Keratinocyte (primary cell): ENCODE measurements at regions not wholly inside any gene's neighbourhood (a gene's known extent, or its start where the extent isn't known, plus 50 kb on each side); places are given as distances from the start of the nearest gene placed in this dataset.

Experiments
- DNase-seq: peaks from one replicate; pipeline ENCODE4 v3.0.0-alpha.2; 2011; ENCODE audit warnings: low read depth, missing footprints, low spot score
- FAIRE-seq: peaks from 2 replicates; lab custom pipeline; 2011; peaks lifted over from hg19 to GRCh38; lab: Jason Lieb, UNC
- H2AFZ ChIP-seq: 2 replicates; pipeline ENCODE4 v1.6.0; 2012; ENCODE audit warnings: low read length, control low read depth, inconsistent platforms; ENCODE audit not compliant: control insufficient read depth
- H3K27ac ChIP-seq: 2 replicates; pipeline ENCODE4 v1.5.1; 2011; ENCODE audit warnings: low read length; ENCODE audit not compliant: control insufficient read depth, insufficient read depth
- H3K27me3 ChIP-seq: 3 replicates; pipeline ENCODE4 v1.6.0; 2011; ENCODE audit warnings: low read length; ENCODE audit not compliant: control insufficient read depth, insufficient read depth; ENCODE audit errors: extremely low read depth
- H3K36me3 ChIP-seq, 2 experiments: 2 replicates in 1 of 2; 3 replicates in 1 of 2; pipeline ENCODE4 v1.5.1; 2011; ENCODE audit warnings: low read length in 2 of 2, mild to moderate bottlenecking in 1 of 2; ENCODE audit not compliant: control insufficient read depth in 2 of 2, insufficient read depth in 2 of 2; ENCODE audit errors: extremely low read depth in 1 of 2
- H3K4me1 ChIP-seq: 3 replicates; pipeline ENCODE4 v1.5.1; 2011; ENCODE audit warnings: low read length; ENCODE audit not compliant: control insufficient read depth, insufficient read depth; ENCODE audit errors: extremely low read depth
- H3K4me2 ChIP-seq: 3 replicates; pipeline ENCODE4 v1.6.0; 2011; ENCODE audit warnings: low read depth, low read length; ENCODE audit not compliant: control insufficient read depth, insufficient read depth; ENCODE audit errors: extremely low read depth
- H3K4me3 ChIP-seq, 3 experiments: fragments of 200-600 bp in 1 of 3; sonication (generic) in 1 of 3; 2 replicates in 2 of 3; 3 replicates in 1 of 3; pipeline ENCODE4 v1.5.1; 2011 to 2016; ENCODE audit warnings: low read length in 3 of 3, mild to moderate bottlenecking in 3 of 3, control low read depth in 2 of 3, inconsistent platforms in 1 of 3, low read depth in 1 of 3, mixed read lengths in 1 of 3, mixed run types in 1 of 3, moderate library complexity in 1 of 3; ENCODE audit not compliant: control insufficient read depth in 2 of 3, insufficient read depth in 2 of 3; ENCODE audit errors: extremely low read depth in 1 of 3
- H3K79me2 ChIP-seq: 2 replicates; pipeline ENCODE4 v1.6.0; 2012; ENCODE audit warnings: low read length; ENCODE audit not compliant: control insufficient read depth, insufficient read depth
- H3K9ac ChIP-seq: 3 replicates; pipeline ENCODE4 v1.6.0; 2011; ENCODE audit warnings: low read length; ENCODE audit not compliant: control insufficient read depth, insufficient read depth; ENCODE audit errors: extremely low read depth
- H3K9me1 ChIP-seq: 3 replicates; pipeline ENCODE4 v1.6.0; 2011; ENCODE audit warnings: low read length; ENCODE audit not compliant: control insufficient read depth, insufficient read depth; ENCODE audit errors: extremely low read depth
- H3K9me3 ChIP-seq: 2 replicates; pipeline ENCODE4 v1.5.1; 2012; ENCODE audit warnings: low read depth, low read length; ENCODE audit not compliant: control insufficient read depth
- H4K20me1 ChIP-seq: 3 replicates; pipeline ENCODE4 v1.6.0; 2011; ENCODE audit warnings: low read length; ENCODE audit not compliant: control insufficient read depth, insufficient read depth; ENCODE audit errors: extremely low read depth
- CTCF ChIP-seq, 3 experiments: IDR thresholded peaks in 1 of 3; conservative IDR thresholded peaks in 1 of 3; optimal IDR thresholded peaks in 1 of 3; 2 replicates in 2 of 3; 3 replicates in 1 of 3; pipeline versions ENCODE3 to v1.5.1; 2011; ENCODE audit warnings: low read length in 3 of 3, mild to moderate bottlenecking in 3 of 3, moderate library complexity in 2 of 3, control low read depth in 1 of 3, inconsistent platforms in 1 of 3; ENCODE audit not compliant: insufficient read depth in 2 of 3; ENCODE audit errors: extremely low read depth in 1 of 3
- EZH2 ChIP-seq: IDR thresholded peaks from one replicate; pipeline ENCODE4 v1.6.1; 2012; ENCODE audit warnings: inconsistent platforms, mild to moderate bottlenecking, low read length, moderate library complexity
- dilution Hi-C: fragments of 300-500 bp; cut with MboI; formaldehyde crosslinking; loops from one replicate; pipeline ENCODE4 v1.7.0; 2020; ENCODE audit warnings: low sequenced_read_pairs; ENCODE audit not compliant: extremely low pct_ligation_motif_present

GRCh38 chr1:222335586-222335985, 212.3 kb downstream of the HHIPL2 start:
- no peak for FAIRE-seq
- Histone ChIP-seq H3K27ac (no peak overlapping the region), H2AFZ (no peak overlapping the region), H3K79me2 (no peaks in the 10 kb centered on the region), H3K36me3 (no peaks in the 10 kb centered on the region), H3K4me1 (no peaks in the 10 kb centered on the region), H3K27me3 (no peaks in the 10 kb centered on the region), H3K9ac (no peak overlapping the region), H3K9me3 (no peaks in the 10 kb centered on the region), H3K4me2 (no peak overlapping the region), H3K4me3 (no peak overlapping the region), H3K9me1 (no peaks in the 10 kb centered on the region), H4K20me1 (no peaks in the 10 kb centered on the region)
- no peak for DNase-seq
- no peak for TF ChIP-seq CTCF (optimal IDR thresholded peaks at IDR 0.05 in 1 of 3, IDR thresholded peaks at IDR 0.05 in 1 of 3, conservative IDR thresholded peaks at IDR 0.05 in 1 of 3; ENCODE audit: extremely low read depth in 1 of 3, insufficient read depth in 2 of 3, low read length in 3 of 3)
- no peak for TF ChIP-seq EZH2
- dilution Hi-C loops = no loop called here

- DNase-seq (no peak), FAIRE-seq (no peak)
- no peak overlapping the region for H3K27ac ChIP-seq
- H3K79me2 ChIP-seq = no peaks in the 10 kb centered on the region
- no peaks in the 10 kb centered on the region for H3K9me1 ChIP-seq
- no peak overlapping the region for H2AFZ ChIP-seq
- no peak overlapping the region for H3K4me3 ChIP-seq
- no peaks in the 10 kb centered on the region for H3K27me3 ChIP-seq
- H3K4me2 ChIP-seq = no peak overlapping the region
- dilution Hi-C loops = no loop called here
- no peaks in the 10 kb centered on the region for H3K4me1 ChIP-seq
- no peaks in the 10 kb centered on the region for H3K36me3 ChIP-seq
- TF ChIP-seq EZH2 = no peak
- TF ChIP-seq CTCF (optimal IDR thresholded peaks at IDR 0.05 in 1 of 3, IDR thresholded peaks at IDR 0.05 in 1 of 3, conservative IDR thresholded peaks at IDR 0.05 in 1 of 3; ENCODE audit: extremely low read depth in 1 of 3, insufficient read depth in 2 of 3, low read length in 3 of 3) = no peak
- H4K20me1 ChIP-seq = no peaks in the 10 kb centered on the region
- H3K9ac ChIP-seq = no peak overlapping the region
- H3K9me3 ChIP-seq = no peaks in the 10 kb centered on the region
Observed at GRCh38 chr1:222334026-222334680, 213.8 kb downstream of the HHIPL2 start.
